Medulla oblongata (tissue), 1 donor: ENCODE measurements at regions not wholly inside any gene's neighbourhood (a gene's known extent, or its start where the extent isn't known, plus 50 kb on each side); places are given as distances from the start of the nearest gene placed in this dataset.
"Not testable (repeated sequence)": the region's sequence is repeated elsewhere in the genome, so short reads cannot be mapped to it uniquely, and the experiment has no call there.

Source experiments
- DNase-seq: peaks from one replicate; pipeline ENCODE4 v3.0.0-alpha.2; 2015; ENCODE audit errors: extremely low spot score

DNA sequence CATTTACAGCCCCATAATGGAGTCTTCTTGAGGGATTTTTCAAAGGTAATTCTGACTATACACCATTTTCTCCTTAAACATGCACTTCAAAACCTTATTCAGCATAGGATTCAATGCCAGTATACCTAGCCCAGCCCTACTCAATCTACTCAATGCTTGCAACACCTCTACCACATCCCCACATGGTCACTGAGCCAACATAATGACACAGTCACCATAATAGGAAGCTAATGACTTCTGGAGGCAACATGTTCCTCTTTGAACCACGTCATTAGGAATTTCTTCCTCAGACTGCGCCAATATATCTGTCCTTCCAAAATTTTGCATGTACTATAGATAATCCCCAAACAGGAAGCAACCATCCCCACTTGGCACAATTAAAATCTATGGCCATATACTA, 153.9 kb upstream of the SETMAR start:
- no peak for DNase-seq

DNA sequence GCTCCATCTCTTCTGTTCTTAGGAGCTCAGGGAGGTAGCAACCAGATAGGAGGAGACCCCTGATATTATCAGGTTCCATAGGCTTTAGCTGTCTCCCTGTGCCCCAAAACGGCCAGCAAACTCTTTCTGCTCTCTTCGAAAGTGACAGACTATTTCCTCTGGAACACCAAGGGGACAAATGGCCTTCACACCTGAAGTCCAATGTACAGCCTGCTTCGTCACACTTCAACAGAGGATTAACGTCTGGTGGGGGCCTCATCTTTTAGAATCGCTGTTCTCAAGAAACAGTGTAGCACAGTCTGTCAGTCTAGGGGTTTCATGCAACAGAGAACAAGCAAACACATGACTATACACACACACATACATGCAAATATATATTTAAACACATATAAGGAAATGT, 152.4 kb upstream of the SETMAR start:
- DNase-seq = no peak

DNA sequence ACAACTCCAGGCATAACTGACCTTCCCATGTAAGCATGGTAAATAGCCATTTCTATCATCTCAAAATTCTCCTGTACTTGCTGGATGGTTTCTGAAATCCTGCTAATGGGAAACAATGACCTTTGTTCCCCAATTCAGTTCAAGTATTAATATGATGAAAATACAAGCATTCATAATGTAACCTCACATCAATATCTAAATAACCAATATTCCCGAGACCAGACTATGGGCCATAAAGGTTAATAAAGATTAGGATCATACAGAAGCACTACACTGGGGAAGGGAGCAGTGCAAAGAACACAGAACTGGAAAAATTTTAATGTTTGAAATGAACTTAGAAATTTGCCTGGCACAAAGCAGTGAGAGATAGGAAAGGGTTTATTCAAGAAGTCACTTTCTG, 151.3 kb upstream of the SETMAR start:
- DNase-seq = no peak

DNA sequence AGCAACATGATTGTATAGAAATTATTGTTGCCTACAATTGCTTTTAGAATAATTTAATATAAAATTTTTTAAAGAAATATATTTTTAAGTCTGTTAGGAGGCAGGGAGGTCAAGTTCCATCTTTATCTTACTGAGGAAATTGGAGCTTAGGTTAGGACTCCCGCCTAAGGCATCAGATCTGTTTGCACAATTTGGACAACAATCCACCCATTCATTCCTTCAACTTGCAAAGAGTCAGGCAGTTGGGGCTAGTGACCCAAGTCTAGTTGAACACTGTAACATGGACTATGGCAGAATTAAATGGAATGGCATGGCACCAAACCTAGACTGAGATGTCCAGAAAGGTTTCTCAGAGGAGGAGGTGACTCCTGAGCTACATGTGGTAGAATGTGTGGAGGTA, 149.4 kb upstream of the SETMAR start:
- no peak for DNase-seq

DNA sequence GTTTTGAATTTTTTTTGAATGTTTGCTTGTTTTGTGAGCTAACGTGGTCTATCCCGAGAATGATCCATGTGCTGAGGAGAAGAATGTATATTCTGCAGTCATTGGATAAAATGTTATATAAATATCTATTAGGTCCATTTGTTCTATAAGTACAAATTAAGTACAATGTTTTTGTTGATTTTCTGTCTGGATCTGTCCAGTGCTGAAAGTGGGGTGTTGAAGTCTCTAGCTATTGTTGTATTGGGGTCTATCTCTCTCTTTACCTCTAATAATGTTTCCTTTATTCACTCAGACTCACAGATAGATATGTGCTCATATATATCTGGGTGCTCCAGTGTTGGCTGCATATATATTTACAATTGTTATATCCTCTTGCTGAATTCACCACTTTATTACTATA, 144.8 kb upstream of the SETMAR start:
- no peak for DNase-seq

DNA sequence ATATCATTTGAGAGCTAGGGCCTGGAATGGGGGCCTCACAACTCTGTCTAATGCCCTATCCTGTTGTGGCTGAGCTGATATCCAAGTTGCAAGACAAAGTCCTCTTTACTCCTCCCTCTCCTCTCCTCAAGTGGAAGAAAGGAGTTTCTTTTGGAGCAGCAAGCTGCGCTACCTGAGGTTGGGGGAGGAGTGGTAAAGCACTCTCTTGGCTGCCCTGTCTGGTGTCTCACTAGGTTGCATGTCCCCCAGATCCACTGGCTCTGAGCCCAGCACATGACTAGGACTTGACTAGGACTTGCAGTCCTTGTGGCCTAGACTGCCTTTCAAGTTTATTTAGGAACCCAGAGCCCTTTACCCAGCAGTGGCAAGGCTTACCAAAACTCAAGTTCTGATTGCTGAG, 141.1 kb upstream of the SETMAR start:
- no peak for DNase-seq

DNA sequence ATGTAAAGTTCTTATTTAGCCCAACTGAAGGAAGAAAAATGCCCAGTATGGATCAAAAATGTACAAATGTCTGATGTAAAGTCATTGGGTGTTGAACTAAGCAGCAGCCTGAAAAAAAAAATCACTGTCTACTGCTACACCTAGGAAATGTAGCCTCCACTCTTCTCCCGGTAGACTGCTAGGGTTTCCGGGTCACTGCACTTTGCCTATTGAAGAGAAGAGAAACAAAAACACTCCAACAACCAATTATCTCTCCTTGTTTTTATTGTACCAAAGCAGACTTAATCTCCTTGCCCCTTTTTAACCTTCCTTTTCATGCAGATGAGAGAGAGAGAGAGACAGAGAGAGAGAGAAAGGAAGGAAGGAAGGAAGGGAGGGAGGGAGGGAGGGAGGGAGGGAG, 140.2 kb upstream of the SETMAR start:
- no peak for DNase-seq

DNA sequence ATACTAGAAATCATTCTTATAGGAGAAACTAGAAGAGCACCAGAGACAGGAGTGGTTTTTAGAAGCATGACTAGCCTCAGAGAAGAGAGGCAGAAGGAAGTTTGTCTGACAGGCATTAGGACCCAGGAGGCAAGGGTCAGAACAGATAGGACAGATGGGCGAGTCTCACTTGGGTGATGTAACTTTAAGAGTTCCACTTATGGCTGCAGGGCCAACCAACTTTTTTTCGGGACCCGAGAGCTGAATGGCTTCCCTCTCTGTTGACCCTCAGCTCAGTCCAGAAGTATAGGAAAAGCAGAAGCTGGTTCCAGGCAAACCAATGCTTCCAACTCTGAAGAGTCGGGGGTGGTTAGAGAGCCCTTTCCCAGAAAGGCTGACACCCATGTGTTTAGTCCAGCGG, 136.6 kb upstream of the SETMAR start:
- no peak for DNase-seq

DNA sequence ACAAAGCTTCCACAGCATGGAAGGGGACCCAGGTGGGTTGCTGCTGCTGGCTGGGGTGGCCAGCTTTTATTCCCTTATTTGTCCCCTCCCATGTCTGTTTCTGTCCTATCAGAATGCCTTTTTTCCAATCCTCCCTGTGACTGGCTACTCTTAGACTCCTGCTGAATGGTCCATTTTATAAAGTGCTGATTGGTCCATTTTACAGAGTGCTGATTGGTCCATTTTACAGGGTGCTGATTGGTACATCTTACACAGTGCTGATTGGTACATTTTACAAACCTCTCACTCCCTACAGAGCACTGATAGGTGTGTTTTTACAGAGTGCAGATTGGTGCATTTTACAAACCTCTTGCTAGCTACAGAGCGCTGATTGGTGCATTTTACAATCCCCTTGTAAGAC, 135.9 kb upstream of the SETMAR start:
- DNase-seq = not testable (repeated sequence)

DNA sequence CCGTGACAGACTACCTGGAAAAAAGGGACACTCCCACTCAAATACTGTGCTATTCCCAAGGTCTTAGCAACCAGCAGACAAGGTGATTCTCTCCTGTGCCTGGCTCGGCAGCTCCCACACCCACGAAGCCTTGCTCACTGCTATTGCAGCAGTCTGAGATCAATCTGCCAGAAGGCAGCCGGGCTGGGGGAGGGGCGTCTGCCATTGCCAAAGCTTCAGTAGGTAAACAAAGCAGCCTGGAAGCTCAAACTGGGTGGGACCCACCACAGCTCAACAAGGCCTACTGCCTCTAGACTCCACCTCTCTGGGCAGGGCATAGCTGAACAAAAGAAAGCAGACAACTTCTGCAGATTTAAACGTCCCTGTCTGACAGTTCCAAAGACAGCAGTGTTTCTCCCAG, 128.4 kb upstream of the SETMAR start:
- DNase-seq = no peak

DNA sequence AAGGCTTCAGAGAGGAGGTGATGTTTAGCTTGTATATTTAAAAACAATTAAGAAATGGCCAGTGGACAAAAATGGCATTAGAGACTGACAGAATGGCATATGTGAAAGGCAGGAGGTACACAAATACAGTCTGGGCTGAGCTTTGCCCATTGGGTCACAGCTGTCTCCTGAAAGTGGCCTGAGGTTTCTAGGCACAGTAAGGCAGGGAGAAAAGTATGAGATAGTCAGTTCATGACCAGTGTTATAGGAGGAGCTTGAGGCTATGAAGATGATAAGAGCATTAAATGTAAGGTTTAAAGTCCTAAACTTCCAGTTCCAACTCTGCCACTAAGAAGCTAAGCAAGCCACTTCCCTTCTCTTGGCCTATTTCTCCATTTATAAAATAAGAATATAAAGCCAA, 111.2 kb upstream of the SETMAR start:
- DNase-seq = no peak

DNA sequence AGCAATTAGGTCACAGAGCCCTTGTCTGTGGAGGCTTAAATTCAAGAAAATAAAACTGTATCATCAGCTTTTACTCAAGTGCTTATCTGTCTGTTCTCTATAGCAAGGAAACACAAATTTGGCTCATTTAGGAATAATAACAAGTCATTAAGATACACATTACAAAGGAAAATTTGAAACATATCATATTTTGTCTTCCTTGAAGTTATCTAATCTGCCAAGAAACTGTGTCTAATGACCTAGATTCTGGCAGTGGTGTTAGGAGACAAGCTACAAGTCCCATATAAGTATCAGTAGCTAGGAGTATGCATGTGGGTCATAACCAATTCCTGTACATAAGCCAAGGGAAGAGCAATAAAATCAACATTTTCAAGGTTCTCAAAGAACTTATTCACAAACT, 108.2 kb upstream of the SETMAR start:
- no peak for DNase-seq

DNA sequence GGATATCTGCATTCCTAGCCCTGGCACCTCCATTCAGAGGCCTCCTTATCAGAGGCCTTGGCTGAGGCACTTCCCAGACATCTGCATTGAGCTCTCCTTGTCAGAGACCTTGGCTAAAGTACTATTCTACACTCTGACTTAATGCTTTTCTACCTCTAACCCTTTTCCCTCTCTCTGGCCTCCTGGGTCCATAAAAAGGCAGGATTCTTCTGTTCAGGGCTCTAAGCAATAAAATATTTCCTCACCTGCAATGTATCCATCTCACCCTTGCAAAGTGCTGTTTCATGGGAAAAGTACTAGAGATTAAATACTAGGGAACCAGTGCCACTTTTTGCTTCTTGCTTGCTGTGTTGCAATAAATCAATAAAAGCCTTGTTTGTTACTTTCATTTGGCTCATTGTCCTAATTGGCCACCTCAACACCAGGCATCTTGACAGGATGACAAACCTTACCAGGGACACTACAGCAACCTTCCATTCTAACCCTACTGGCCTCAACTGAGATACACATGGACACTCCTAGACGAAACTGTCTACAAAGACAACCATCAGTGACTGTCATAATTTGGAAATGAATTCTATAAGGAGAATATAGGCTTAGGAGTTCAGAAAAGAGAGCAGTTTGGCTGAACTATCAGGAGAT, 106.5 kb upstream of the SETMAR start:
- no peak for DNase-seq

DNA sequence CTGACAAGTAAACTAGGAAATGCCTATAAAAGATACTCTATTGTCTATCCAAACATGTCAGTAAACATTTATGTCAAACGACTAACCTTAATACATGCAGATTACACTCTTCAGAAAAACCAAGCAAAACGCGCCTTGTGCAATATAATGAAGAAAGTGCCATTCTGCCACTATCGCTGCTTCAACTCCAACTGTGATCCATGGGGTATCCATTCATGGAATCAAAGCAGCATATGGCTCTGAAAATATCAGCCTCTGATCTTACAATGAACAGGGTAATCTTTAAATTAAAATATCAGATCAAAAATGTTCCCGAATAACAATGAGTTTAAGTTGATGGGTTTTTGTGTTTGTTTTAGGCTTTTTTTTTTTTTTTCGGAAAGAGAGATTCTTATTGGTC, 105.5 kb upstream of the SETMAR start:
- no peak for DNase-seq

DNA sequence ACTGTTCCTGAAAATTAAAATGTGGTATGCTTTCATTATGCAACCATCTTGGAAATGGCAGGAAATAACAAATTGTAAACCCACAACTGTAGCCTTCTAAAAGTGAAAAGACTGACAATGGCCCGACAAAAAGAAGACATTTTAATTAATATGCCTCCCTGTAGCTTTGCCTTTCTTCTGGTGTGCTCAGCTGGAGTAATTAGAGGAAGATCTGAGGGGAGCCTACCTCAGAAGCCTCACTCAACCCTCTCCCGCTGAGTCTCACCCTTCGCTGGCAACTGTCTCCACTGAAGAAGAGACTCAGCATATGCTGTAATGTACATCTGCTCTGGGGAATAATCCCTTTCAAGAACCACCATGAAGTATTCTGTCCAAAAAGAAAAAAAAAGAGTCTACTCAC, 104.7 kb upstream of the SETMAR start:
- no peak for DNase-seq

DNA sequence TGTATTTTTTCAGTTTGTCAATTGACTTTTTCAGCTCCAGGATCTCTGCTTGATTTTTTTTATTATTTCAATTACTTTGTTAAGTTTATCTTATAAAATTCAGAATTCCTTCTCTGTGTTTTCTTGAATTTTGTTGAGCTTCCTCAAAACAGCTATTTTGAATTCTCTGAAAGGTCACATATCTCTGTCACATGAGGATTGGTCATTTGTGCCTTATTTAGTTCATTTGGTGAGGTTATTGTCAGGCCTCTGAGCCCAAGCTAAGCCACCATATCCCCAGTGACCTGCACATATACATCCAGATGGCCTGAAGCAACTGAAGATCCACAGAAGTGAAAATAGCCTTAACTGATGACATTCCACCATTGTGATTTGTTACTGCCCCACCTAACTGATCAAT, 98.4 kb upstream of the SETMAR start:
- DNase-seq = not testable (repeated sequence)

DNA sequence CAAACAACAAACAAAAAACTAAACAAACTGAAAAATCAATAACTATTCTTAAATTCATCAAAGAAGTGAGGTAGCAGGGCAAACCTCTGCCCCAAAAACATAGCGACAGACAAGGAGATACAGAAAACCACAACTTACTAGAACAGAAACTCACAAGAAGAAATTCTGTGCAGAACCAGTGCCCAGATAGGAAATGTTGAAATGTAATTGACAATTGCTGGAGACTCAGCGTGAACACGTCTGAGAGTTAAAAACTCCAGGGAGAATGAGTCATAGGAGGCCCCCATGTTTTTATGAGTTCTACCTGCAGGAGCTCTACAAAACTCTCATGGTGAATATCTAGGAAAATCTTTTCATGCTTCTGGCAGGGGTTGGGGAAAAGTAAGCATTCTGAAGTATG, 95.5 kb upstream of the SETMAR start:
- DNase-seq = no peak

DNA sequence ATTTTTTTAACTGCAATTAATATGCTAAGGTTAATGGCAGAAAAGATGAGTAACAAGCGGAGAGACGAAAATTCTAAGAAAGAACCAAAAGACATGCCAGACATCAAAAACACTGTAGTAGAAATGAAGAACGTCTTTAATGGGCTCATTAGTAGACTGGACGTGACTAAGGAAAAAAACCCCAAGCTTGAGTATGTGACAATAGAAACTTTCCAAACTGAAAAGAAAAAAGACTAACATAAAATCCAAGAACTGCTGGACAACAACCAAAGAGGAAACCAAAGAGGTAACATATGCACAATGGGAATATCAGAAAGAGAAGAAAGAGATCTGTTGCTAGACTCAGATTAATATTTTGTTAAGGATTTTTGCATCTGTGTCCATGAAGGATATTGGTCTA, 94.6 kb upstream of the SETMAR start:
- DNase-seq = no peak

DNA sequence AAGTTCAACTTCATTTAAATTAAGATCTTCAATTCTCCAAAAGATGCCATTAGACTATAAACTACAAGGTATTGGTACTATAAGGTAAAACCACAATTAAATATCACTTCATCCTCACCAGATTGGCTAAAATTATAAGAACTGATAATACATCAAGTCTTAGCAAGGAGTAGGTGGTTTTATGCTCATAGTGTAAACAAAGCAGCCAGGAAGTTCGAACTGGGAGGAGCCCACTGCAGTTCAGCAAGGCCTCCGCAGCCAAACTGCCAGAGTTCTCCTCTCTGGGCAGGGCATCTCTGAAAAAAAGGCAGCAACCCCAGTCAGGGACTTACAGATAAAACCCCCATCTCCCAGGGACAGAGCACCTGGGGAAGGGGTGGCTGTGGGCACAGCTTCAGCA, 91.6 kb upstream of the SETMAR start:
- no peak for DNase-seq

DNA sequence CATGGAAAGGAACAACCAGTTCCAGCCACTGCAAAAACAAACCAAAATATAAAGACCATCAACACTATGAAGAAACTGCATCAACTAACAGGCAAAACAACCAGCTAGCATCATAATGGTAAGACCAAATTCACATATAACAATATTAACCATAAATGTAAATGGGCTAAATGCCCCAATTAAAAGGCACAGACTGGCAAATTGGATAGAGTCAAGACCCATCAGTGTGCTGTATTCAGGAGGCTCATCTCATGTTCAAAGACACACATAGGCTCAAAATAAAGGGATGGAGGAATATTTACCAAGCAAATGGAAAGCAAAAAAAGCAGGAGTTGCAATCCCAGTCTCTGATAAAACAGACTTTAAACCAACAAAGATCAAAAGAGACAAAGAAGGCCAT, 89.7 kb upstream of the SETMAR start:
- DNase-seq = not testable (repeated sequence)

DNA sequence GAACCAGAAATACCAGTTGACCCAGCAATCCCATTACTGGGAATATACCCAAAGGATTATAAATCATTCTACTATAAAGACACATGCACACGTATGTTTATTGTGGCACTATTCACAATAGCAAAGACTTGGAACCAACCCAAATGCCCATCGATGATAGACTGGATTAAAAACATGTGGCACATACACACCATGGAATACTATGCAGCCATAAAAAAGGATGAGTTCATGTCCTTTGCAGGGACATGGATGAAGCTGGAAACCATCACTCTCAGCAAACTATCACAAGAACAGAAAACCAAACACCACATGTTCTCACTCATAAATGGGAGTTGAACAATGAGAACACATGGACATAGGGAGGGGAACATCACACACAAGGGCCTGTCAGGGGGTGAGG, 86.2 kb upstream of the SETMAR start:
- not testable (repeated sequence) for DNase-seq

DNA sequence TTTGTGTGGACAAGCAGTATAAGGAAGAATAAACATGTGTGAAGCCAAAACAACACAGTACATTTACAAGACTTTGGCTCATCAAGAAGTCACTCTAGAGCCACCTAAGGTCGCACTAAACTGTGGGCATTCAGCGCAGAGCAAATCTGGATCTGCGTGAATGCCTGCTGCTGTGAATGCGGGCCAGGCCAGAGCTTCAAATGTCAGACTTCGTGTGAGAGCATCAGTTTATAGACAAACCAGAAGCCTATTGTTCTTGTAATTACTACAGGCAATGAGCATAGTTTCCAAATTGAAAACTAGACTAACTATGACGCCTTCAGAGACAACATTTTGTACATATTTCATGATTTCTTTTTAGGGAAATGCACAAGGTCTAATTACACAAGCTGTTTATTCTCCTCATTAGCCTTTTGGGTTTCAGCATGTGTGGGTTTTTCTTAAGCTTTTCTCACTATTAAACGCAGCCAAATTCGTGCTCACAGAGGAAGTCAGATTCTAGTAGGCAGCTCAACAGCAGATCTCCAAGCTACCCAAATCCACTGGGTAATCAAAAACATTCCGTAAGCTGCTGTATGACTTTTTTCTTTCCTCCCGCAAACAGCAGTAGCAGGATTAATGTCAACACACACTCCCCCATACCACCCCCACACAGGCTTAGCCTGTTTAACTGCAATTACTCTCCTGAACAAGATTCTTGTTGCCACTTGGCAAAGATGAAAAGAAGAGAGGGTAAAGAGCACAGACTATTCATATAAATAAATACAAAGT, 84.5 kb upstream of the SETMAR start:
- DNase-seq = peak; percentile 59

DNA sequence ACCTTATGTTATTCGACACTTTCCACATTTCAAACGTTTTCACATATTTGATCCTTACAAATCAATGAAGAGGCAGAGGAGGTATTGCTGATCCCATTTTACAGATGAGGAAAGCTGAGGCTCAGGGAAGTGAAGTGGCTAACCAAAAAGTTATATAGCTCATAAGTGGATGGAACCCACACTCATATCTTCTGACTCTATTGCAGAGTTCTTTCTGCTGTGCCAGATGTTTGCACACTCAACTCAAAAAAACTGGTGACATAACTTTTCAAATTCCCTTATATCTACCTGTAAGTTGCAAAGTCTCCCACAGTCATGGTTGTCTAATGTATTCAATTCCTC, 84.0 kb upstream of the SETMAR start:
- DNase-seq = no peak

DNA sequence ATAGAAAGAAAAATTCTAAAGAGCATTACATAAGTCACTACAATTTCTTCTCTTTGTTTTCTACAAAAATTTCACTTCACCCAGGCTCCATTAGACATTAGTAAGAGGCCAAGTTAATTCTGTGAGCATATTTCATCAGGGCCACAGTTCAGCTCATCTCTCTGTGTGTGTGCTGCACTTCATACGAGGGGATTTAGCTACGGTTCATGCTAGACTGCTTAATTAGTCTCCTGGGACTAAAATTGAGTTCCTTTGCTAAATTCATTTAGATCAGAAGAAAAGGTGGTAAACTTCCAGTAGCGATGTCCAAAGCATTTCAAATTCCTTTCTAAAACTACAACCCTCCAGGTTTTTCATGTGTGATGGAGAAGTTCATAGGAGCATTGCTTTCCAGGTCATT, 83.1 kb upstream of the SETMAR start:
- no peak for DNase-seq
